Dermis microvascular lymphatic vessel endothelial cell (primary cell): ENCODE measurements at regions not wholly inside any gene's neighbourhood (a gene's known extent, or its start where the extent isn't known, plus 50 kb on each side); places are given as distances from the start of the nearest gene placed in this dataset.

Experiments used
- DNase-seq, 2 donors: peaks; one replicate each; pipeline versions ENCODE4 v3.0.0 to v3.0.0-alpha.2; 2010; ENCODE audit warnings: low read depth in 2 of 2

GRCh38 chr6:3593161-3593560 lies 136.3 kb upstream of the SLC22A23 start:
- no peak for DNase-seq

DNA sequence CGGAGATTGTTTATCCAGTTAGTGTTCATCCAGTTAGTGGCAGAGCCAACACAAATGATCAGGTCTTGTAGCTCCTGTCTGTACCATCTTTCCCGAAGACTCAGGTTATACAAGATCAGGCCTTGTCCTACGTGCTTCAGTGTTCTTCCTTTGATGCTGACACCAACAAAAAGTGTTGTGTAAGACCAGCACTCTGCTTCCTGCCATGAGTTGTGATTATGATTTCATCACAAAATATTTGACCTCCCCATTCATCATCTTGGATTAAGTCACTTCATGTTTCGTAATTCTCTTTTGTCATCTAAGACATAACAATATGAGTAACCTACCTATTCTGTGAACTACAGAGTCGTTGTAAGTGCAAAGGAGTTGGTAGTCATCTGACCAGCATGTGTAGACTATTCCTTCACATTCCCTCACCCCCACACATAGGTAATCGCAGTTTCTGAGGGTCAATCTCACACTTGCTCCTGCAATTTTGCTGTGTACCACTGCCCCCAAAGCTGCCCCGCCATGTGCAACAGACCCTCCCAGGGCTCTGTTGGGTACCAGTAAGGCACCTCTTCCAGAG lies 135.6 kb upstream of the SLC22A23 start:
- DNase-seq = peak; percentile 66 to 67

- DNase-seq = no peak
These were observed 135.1 kb upstream of the SLC22A23 start for GRCh38 chr6:3591970-3592369.

DNA sequence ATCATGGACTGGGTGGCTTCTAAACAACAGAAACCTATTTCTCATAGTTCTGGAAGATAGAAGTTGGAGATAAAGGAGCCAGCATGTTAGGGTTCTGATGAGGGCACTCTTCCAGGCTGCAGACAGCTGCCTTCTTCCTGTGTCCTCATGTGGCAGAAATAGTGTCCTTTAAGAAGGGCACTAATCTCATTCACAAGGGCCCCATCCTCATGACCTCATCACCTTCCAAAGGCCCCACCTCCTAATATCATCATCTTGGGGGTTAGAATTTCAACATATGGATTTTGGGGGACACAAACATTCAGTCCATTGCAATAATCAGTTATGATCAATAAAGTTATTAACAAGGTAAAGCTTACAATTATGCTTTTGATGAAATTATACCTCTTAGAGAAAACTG lies 130.8 kb upstream of the SLC22A23 start:
- DNase-seq = no peak

- peak; percentile 29 to 34 for DNase-seq
These were observed 128.6 kb upstream of the SLC22A23 start for GRCh38 chr6:3585320-3585935.

- DNase-seq = peak; percentile 50 to 62
These were observed 127.8 kb upstream of the SLC22A23 start for GRCh38 chr6:3584606-3585005.

DNA sequence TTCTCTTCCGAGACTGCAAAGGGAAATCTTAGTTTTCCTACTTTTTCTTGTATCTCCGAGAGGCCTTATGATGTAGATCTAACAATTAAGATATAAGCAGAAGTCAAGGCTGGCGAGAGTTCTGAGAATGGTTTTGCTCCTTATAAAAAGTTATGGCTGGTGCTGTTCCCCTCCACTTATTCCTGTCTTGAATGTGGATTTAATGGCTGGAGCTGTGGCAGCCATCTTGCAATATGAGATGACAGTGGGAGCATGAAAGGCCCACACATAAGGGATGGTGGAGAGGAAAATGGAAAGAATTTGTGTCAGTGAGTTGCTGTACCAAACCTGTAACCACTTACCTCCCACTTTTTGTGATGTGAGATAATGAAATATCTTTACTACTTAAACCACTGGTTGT lies 124.6 kb upstream of the SLC22A23 start:
- no peak for DNase-seq

DNA sequence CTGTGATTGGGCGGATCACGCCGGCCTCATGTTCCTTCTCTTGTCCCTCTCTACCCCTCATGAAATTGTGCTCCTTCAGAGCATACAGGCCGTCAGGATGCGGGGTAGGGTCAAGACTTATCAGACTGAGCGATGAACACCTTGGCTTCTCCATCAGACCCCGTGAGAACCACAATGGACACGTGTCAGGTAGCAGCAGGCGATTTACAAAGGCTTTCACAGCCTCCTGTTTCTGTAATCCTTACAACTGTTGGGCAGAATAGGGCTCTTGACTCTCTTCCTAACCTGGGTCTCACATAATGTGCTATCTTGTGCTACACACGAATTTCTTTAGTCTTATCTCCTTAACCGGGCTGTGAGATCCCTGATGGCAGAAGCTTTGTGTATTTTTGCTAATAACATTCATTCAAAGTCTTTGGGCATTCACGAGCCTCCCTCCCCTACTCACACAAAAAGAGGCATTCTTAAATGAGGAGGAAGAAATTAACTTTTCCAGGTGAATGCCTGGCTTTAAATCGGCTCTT lies 122.9 kb upstream of the SLC22A23 start:
- DNase-seq = no peak

GRCh38 chr6:3578981-3579380 lies 122.1 kb upstream of the SLC22A23 start:
- no peak for DNase-seq

GRCh38 chr6:3577517-3577916 lies 120.7 kb upstream of the SLC22A23 start:
- no peak for DNase-seq

- no peak for DNase-seq
These were observed 118.9 kb upstream of the SLC22A23 start for GRCh38 chr6:3575701-3576100.

GRCh38 chr6:3575166-3575565 lies 118.3 kb upstream of the SLC22A23 start:
- DNase-seq = no peak

GRCh38 chr6:3573670-3574069 lies 116.8 kb upstream of the SLC22A23 start:
- DNase-seq = no peak

DNA sequence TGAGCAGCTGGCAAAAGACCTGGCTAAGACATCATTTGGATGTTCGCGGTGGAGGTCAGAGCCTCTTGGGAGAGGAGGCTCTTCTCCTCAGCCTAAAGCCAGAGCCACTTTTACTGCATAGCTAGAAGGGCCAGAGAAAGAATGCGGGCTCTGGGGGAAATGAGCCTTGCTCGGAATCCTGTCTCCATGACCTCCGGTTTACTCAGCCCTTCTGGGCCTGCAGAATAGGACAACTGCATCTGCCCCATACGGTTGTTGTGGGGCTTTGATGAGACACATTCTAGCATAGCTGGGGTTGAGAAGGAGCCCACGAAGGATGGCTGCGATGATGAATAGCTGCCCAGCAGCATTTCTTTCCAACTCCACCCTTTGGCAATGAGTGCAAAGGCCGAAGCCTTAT lies 115.0 kb upstream of the SLC22A23 start:
- DNase-seq = no peak

DNA sequence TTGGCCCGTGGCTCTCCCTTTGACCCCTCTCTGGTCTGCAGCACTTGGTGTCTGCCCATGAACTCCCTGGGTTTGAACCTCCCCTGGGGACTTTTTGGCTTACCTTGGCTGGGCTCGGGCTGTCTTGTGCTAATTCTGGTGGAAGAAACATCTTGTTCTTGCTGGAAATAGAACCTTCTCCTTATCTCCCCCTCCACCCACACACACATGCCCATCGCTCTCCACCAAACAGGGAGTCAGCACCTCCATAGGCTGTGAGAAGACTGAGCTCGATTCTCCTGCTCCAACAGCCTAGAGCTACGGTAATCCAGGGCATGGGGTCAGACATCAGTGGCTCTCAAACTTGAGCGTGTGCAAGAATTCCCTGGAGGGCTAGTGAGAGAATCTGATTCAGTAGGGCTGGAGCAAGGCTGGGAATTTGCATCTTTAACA lies 114.4 kb upstream of the SLC22A23 start:
- DNase-seq = no peak

DNA sequence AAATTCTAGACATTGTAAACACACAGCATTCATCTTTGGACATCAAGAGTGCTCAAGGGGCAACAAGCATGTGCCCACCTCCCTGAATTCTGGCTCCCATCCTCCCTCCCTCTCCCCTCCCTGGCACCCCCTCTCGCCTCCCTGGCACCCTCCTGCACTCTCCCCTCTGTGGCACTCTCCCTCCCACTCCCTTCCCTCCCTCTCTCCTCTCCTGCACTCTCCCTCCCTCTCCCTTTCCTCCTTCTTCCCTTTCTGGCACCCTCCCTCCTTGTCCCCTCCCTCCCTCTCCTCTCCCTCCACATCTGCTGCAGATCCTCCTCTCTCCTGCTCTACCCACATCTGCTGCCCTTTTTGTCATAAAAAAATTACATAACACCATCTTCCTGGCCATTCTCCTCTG lies 113.0 kb upstream of the SLC22A23 start:
- DNase-seq = no peak

- no peak for DNase-seq
These were observed 111.7 kb upstream of the SLC22A23 start for GRCh38 chr6:3568396-3569082.

GRCh38 chr6:3566812-3567211 lies 110.0 kb upstream of the SLC22A23 start:
- no peak for DNase-seq

- DNase-seq = no peak
These were observed 108.4 kb upstream of the SLC22A23 start for GRCh38 chr6:3565291-3565690.

GRCh38 chr6:3561725-3562124 lies 104.9 kb upstream of the SLC22A23 start:
- peak; percentile 80 to 98 for DNase-seq

DNA sequence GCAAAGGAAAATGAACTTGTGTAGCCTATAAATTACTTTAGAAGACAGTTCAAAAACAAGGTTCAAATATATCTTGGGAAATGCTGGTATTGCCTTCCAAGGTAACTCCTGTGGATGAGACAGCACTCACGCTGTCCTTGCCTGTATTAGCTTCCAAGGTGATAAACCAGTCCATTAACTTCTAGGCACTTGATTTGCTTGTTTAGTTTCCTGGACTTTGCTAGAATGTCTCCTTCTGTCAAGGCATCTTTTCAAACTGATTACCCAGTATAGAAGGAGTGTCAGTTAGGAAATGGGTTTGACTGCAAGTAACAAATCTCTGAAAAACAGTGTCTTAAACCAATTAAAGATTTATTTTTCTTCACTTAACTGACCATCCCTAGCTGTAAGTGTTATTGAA lies 103.4 kb upstream of the SLC22A23 start:
- no peak for DNase-seq

DNA sequence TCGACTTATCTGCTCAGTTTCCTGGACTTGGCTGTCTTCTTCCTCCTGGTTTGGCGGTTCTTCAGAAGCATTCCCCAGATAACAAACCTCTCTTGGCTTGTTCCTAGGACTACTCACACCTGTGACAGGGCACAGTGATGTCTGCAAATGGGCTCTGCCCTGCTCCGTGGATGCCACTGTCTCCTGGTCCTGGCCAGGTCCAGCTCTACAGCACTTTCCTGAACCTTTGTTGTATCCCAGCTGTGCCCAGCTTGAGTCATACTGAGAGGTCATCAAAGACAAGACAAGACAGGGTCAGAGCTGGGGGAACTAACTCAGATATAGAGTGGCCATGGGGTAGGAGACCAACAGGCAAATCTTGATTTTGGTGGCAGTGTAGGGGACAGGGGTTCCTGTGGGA lies 102.7 kb upstream of the SLC22A23 start:
- DNase-seq = no peak

- no peak for DNase-seq
These were observed 100.5 kb upstream of the SLC22A23 start for GRCh38 chr6:3557336-3557735.
